ENCODE measurements at regions not wholly inside any gene's neighbourhood (a gene's known extent, or its start where the extent isn't known, plus 50 kb on each side); places are given as distances from the start of the nearest gene placed in this dataset.

GRCh38 chr10:93193906-93194305 is 120.2 kb downstream of the CYP26A1 start:
- Mint-ChIP-seq H3K27me3 (ENCODE audit: insufficient read depth, unreplicated experiment) (no peaks in the 10 kb centered on the region), H3K4me1 (ENCODE audit: low read depth, unreplicated experiment) (peaks cover 10% of the 10 kb centered on the region), H3K27ac (ENCODE audit: unreplicated experiment) (no peak overlapping the region), H3K9me3 (ENCODE audit: unreplicated experiment) (no peaks in the 10 kb centered on the region), H3K4me3 (ENCODE audit: unreplicated experiment) (no peak overlapping the region), H3K36me3 (ENCODE audit: insufficient read depth, unreplicated experiment) (no peaks in the 10 kb centered on the region)
- ChIA-PET POLR2A (no interaction called here), CTCF (no interaction called here)
- Histone ChIP-seq H3K36me3 (ENCODE audit: control insufficient read depth, insufficient read depth, low read length) (no peaks in the 10 kb centered on the region), H3K4me3 (ENCODE audit: low read depth, low read length) (no peak overlapping the region), H3K27me3 (replicated peaks; ENCODE audit: control insufficient read depth, insufficient read depth, low read length) (no peaks in the 10 kb centered on the region), H3K4me1 (no peaks in the 10 kb centered on the region), H3K9me3 (no peaks in the 10 kb centered on the region)
- BruUV-seq (replicated peaks) = no TSS peak
- intact Hi-C loops (cut with micrococcal nuclease; ENCODE audit: unreplicated experiment) = no loop called here
- no peak for DNase-seq
- TF ChIP-seq CTCF (IDR thresholded peaks at IDR 0.05; ENCODE audit: insufficient read depth in 1 of 2, low read depth in 1 of 2, low read length in 1 of 2, severe bottlenecking in 1 of 2, unreplicated experiment in 1 of 2) = no peak

- intact Hi-C loops (cut with micrococcal nuclease; ENCODE audit: unreplicated experiment) = no loop called here
- no peak overlapping the region for H3K4me3 ChIP-seq (ENCODE audit: low read depth, low read length)
- BruUV-seq (replicated peaks) = no TSS peak
- ChIA-PET CTCF (interaction anchor here (0.6 to 1.0 kb wide), 2 partner anchors 9 to 22 kb away, joined by 3 read pairs; no protein-coding TSS in a partner anchor), POLR2A (no interaction called here)
- Mint-ChIP-seq H3K4me3 (ENCODE audit: unreplicated experiment) (no peak overlapping the region), H3K27me3 (ENCODE audit: insufficient read depth, unreplicated experiment) (no peaks in the 10 kb centered on the region), H3K9me3 (ENCODE audit: unreplicated experiment) (no peaks in the 10 kb centered on the region), H3K4me1 (ENCODE audit: low read depth, unreplicated experiment) (no peaks in the 10 kb centered on the region), H3K27ac (ENCODE audit: unreplicated experiment) (no peak overlapping the region), H3K36me3 (ENCODE audit: insufficient read depth, unreplicated experiment) (no peaks in the 10 kb centered on the region)
- no peaks in the 10 kb centered on the region for H3K27me3 ChIP-seq (replicated peaks; ENCODE audit: control insufficient read depth, insufficient read depth, low read length)
- TF ChIP-seq CTCF (IDR thresholded peaks at IDR 0.05; ENCODE audit: insufficient read depth in 1 of 2, low read depth in 1 of 2, low read length in 1 of 2, severe bottlenecking in 1 of 2, unreplicated experiment in 1 of 2) = no peak
- H3K4me1 ChIP-seq = no peaks in the 10 kb centered on the region
- H3K9me3 ChIP-seq = no peaks in the 10 kb centered on the region
- no peak for DNase-seq
- H3K36me3 ChIP-seq (ENCODE audit: control insufficient read depth, insufficient read depth, low read length) = no peaks in the 10 kb centered on the region
Measured at GRCh38 chr10:93198401-93199131, 124.9 kb downstream of the CYP26A1 start.

DNA sequence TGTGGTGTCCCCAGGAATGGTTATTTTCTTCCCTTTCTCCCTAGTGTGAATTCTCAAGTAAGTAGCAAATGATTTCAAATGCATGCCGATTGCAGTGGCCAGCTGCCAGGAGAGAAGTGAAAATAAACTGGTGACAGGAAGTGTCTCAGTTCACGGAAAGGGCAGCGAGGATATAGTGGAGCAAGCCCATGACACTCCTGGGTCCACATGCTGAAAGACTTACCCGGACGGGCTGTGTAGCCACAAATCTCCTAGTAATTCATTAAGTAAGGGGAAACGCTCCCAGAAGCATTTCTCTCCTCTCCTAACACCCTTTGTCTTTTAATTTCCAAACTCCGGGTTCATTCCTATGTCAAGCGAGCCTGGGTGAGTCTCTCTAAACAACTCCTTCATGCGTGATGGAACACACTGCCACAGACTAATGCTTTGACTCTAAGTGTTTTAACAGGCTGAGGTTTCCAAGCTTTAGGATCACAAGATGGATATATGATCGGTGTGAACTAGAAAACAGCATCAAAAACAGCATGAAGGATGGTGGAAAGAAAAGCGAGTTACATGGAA is 125.6 kb downstream of the CYP26A1 start:
- H3K27me3 ChIP-seq (replicated peaks; ENCODE audit: control insufficient read depth, insufficient read depth, low read length) = no peaks in the 10 kb centered on the region
- Mint-ChIP-seq H3K9me3 (ENCODE audit: unreplicated experiment) (no peaks in the 10 kb centered on the region), H3K36me3 (ENCODE audit: insufficient read depth, unreplicated experiment) (no peaks in the 10 kb centered on the region), H3K4me3 (ENCODE audit: unreplicated experiment) (no peak overlapping the region), H3K27ac (ENCODE audit: unreplicated experiment) (no peak overlapping the region), H3K27me3 (ENCODE audit: insufficient read depth, unreplicated experiment) (no peaks in the 10 kb centered on the region), H3K4me1 (ENCODE audit: low read depth, unreplicated experiment) (no peaks in the 10 kb centered on the region)
- no peaks in the 10 kb centered on the region for H3K9me3 ChIP-seq
- DNase-seq = no peak
- H3K36me3 ChIP-seq (ENCODE audit: control insufficient read depth, insufficient read depth, low read length) = no peaks in the 10 kb centered on the region
- ChIA-PET POLR2A (no interaction called here), CTCF (interaction anchor here (0.6 kb wide), 1 partner anchor 21 kb away, joined by 3 read pairs; no protein-coding TSS in a partner anchor)
- H3K4me1 ChIP-seq = no peaks in the 10 kb centered on the region
- intact Hi-C loops (cut with micrococcal nuclease; ENCODE audit: unreplicated experiment) = no loop called here
- no peak overlapping the region for H3K4me3 ChIP-seq (ENCODE audit: low read depth, low read length)
- TF ChIP-seq CTCF (IDR thresholded peaks at IDR 0.05; ENCODE audit: insufficient read depth in 1 of 2, low read depth in 1 of 2, low read length in 1 of 2, severe bottlenecking in 1 of 2, unreplicated experiment in 1 of 2) = no peak
- no TSS peak for BruUV-seq (replicated peaks)
